Stimulated activated CD8-positive, alpha-beta memory T cell treated with anti-CD3 and anti-CD28 coated beads, Interleukin-4, amount 100 ng/mL, for 24 hours (primary cell): ENCODE measurements at regions not wholly inside any gene's neighbourhood (a gene's known extent, or its start where the extent isn't known, plus 50 kb on each side); places are given as distances from the start of the nearest gene placed in this dataset.
"Not testable (repeated sequence)": the region's sequence is repeated elsewhere in the genome, so short reads cannot be mapped to it uniquely, and the experiment has no call there.

Experiments
- DNase-seq: peaks from one replicate; pipeline ENCODE4 v3.0.0-alpha.2; 2020; ENCODE audit warnings: low read depth

DNA sequence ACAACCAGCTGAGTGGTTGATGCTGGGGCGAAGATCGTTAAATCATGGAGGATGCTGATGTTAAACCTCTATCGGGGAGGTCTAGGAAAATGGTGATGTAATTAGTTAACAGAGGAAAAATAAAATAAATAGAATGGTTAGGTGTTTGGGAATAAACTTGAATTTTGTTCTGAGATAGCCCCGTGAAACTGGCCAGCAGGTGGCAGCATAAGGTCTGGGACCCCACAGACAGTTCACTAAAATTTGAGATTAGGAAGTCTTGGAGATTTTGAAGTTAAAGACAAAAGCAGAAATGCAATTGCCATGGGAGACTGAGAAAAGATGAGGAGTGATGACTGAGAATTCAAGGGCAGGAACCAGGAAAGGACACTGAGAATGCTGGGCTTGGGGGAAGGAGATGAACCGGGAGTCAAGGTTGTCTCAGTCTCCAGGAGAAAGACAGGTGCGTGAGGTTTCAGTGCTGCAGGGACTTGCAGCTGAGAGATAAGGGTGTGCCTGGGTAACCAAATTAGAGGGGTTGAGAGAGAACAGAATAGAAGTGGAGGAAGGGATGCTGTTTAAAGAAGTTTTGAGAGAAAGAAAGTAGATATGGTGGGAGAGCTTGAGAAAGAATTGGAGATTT, 248.0 kb downstream of the ZNF92 start:
- peak; percentile 6 for DNase-seq

DNA sequence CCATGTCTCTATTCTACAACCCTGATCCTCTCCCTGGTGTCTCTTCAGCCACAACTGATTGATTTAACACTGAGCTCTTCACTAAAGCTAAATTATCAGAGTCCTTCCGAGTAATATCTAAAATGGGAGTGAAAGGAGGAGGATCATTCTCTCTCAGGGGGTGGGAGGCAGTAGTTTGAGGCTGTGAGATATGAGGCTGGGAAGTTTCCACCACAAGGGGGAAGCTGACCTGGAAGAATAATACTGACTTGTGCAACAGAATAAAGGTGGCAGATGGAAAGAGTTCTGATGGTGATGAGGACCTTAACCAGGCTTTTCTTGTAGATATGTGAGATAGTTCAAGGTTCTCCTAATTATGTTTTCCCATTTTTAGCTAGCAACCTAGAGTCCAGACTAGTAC, 241.6 kb upstream of the VKORC1L1 start:
- DNase-seq = not testable (repeated sequence)

DNA sequence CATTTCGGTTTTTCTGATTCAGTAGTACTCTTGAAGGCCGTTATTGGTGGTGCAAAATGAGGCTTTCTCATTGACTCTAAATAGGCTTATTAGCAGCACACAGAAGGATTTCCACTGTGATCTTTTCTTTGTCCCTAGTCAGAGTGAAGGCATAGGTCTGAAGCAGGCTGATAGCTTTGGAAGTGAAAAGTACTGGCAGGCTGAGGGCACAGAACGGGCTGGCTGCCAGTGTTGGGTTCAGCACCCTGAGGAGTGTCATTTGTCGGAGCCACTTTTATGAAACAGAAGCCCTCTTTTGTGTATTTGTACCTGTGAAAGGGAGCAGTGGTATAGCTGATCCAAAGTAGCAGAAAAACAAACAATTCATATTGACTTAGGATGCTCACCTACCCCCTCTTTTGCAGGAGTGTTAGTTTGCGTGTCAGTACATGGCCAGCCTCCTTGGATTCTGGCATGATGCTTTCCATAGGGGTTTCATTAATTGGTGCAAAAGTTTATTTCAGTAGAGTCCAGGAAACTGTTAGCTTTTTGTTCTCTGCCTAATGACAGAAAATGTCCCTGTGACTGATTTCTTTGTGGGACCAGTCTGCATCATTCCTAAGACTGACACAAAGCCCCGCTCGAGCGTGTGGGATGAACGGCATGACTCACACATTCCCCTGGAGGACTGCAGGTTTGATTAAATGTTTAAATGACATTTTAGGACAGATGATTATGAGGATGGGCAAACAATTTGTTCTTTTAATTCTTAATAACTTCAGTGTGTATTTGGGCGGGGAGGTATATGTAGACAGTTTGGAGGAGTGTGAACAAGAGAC, 239.1 kb upstream of the VKORC1L1 start:
- not testable (repeated sequence) for DNase-seq

DNA sequence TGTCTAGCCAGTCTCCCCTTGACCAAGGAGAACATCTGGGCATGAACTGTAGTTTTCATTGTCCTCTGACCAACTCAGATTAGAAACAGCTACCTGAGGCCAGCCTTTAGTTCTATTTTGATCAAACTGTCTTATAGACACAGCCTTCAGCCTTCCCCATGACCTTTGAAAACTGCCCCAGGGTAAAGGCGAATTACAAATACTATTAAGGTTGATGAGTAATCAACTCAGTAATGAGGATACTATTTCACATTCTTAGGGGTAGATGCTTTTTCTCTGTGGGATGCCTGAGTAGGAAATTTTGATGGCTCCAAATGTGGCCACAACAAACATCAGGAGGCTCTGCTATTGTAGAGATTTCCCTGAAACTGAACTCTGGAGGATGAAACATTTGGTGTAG, 234.0 kb upstream of the VKORC1L1 start:
- DNase-seq = not testable (repeated sequence)

DNA sequence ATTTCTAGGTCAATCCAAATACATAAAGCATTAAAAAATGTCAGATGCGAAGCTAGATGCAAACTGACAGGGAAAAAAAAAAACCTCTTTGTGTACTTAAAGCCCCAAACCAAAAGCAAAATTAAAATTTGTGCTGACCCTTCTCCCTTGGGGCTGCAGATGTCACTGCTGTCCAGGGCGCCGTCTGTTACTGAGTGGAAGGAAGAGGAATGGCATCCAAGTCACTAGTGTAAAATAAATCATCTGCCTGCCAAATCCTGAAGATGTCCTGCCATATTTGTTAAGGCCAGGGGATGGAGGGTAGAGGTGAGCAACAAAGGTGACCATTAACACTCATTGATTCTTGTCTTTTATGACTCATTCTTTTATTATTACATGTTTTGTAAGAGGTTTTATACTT, 233.2 kb upstream of the VKORC1L1 start:
- not testable (repeated sequence) for DNase-seq

DNA sequence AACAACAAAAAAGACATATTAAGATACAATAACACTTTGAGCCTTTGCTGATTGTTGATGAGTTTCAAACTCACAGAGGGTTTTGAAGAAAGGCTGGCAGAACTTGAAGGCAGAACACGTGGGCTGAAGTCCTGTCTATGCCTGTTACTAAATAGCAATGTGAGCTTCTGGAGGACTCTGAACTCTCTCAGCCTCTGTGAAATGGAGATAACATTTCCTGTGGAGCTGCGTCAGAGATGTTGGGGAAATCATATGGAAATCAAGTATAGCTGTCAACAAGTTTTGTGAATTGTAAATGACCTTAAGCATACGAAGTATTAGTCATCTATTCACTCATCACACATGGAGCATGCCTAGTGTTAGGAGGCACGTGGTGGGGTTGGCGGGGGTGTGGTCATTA, 229.4 kb upstream of the VKORC1L1 start:
- not testable (repeated sequence) for DNase-seq

DNA sequence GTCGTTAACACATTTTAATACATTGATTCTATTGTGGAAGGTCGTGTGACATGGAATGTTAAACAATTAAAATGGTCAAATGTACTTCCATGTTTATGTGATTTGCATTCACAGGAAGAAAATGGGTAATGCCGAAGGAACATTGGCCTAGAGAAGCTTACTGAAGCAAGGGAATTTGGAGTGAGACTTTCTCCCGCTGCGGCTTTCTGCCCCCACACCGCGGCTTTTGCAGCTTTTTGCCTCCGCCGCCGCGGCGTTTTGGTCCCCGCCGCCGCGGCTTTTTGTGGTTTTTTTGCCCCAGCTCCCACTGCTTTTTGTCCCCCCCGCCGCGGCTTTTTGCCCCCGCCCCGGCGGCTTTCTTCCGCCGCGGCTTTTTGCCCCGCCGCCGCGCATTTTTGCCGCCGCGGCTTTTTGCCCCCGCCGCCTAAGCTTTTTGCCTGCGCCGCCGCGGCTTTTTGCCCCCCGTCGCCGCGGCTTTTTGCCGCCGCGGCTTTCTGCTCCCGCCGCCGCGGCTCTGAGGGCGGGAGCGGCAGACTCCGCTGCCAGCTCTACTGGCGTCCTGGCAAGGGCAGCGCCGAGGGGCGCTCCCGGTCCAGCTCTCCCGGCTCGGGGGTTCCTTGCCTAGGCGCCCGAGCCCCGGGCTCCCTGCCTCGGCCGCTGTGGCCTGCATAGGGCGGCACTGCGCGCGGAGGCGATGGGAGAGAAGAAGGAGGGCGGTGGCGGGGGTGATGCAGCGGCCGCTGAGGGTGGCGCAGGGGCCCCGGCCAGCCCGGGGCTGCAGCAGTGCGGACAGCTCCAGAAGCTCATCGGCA, 225.5 kb upstream of the VKORC1L1 start:
- not testable (repeated sequence) for DNase-seq

DNA sequence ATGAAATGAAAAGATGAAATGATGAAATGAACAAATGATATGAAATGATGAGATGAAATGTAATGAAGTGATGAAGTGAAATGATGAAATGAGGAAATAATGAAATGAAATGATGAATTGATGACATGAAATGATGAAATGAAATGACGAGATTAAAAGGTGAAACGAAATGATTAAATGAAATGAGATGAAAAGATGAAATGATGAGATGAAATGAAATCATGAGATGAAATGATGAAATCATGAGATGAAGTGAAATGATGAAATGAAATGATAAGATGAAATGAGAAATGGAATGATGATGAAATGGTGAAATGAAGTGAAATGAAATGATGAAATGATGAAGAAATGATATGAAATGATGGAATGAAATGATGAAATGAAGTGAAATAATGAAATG, 221.7 kb upstream of the VKORC1L1 start:
- not testable (repeated sequence) for DNase-seq

DNA sequence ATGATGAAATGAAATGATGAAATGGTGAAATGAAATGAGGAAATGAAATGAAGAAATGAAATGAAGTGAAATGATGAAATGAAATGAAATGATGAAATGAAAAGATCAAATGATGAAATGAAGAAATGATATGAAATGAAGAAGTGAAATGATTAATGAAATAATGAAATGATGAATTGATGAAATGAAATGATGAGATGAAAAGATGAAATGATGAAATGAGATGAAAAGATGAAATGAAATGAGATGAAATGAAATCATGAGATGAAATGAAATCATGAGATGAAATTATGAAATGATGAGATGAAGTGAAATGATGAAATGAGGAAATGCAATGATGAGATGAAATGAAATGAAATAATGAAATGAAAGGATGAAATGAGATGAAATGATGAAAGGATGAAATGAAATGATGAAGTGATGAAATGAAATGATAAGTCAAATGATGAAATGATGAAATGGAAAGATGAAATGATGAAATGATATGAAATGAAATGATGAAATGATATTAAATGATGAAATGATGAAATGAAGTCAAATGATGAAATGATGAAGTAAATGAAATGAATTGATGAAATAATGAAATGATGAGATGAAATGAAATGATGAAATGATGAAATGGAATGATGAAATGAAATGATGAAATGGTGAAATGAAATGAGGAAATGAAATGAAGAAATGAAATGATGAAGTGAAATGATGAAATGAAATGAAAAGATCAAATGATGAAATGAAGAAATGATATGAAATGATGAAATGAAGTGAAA, 220.9 kb upstream of the VKORC1L1 start:
- DNase-seq = not testable (repeated sequence)

DNA sequence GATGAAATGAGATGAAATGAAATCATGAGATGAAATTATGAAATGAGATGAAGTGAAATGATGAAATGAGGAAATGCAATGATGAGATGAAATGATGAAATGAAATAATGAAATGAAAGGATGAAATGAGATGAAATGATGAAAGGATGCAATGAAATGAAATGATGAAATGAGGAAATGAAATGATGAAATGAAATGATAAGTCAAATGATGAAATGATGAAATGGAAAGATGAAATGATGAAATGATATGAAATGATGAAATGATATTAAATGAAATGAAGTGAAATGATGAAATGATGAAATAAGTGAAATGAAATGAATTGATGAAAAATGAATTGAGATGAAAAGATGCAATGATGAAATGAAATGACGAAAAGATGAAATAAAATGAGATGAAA, 220.2 kb upstream of the VKORC1L1 start:
- DNase-seq = not testable (repeated sequence)

DNA sequence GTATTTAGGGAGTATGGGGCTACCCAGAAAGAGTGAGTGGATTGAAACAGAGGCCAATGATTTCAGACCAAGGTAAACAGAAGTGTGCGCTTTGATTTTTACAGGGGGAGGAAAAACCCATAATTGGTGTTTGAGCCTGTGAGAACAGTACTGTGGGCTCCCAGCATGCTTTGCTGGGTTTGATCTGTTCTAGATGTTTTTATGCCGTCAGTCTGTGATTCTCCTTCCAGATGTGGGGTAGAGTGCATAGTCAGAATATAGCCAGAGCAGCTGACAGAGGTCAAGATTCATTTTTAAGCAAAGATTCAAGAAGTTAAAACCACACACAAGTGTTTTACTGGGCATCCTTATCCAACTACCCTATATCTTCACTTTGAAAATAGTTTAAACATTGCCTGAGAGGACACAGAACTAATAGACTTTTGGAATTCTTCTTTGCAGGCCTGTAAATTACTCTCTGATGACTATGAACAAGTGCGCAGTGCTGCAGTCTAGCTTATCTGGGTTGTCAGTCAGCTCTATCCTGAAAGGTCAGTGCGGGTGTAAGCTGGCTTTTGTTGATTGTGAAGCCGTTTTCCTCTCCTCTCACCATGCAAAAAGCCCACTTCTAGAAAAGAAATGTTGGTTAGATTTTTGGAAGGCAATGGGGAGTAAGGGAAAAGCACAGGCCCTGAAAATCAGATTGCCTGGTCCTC, 216.2 kb upstream of the VKORC1L1 start:
- DNase-seq = not testable (repeated sequence)

DNA sequence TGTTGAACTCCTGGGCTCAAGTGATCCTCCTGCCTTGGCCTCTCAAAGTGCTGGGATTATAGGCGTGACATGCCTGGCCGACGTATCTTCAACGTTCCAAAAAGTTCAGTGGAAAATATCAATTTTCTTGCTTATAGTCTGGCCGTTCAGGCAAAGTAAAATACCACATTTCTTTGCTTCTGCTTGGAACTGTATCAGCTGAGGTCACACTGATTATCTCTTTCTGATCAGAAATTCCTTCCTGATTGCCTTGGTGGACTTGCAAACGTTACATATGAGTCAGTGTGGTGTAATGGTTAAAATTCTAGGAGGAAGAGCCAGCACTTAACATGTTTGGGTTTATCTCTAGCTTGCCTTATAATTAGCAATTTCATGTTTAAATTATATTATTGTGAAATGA, 189.5 kb upstream of the VKORC1L1 start:
- not testable (repeated sequence) for DNase-seq

DNA sequence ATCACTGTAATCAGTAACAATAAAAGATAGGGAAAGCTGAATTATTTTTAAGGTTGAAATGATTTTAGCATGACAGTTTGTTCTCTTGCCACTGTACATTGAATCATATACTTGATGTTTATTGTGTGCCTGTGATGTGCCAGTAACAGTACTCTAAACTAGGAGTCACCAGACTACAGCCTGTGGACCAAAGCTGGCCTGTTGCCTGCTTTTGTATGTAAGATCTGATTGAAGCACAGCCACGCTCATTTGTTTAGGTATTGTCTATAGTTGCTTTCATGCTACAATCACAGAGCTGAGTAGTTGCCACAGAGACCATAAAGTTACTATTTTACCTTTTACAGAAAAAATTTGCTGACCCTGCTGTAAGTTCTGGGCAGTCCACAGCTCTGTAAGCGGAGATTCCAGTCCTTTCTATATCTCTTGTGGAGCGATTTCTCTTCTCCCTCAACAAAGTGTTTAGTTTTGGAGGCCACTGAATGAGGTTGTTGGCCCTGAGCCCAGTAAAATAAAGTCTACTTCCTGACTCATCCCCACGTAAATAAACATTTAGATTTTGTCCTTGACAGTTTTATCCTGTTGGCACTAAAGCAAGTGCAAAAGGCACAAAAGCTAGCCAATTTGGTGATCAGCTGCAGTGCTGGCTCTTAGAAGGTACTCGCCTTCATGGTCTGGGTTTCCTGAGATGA, 173.7 kb upstream of the VKORC1L1 start:
- not testable (repeated sequence) for DNase-seq

DNA sequence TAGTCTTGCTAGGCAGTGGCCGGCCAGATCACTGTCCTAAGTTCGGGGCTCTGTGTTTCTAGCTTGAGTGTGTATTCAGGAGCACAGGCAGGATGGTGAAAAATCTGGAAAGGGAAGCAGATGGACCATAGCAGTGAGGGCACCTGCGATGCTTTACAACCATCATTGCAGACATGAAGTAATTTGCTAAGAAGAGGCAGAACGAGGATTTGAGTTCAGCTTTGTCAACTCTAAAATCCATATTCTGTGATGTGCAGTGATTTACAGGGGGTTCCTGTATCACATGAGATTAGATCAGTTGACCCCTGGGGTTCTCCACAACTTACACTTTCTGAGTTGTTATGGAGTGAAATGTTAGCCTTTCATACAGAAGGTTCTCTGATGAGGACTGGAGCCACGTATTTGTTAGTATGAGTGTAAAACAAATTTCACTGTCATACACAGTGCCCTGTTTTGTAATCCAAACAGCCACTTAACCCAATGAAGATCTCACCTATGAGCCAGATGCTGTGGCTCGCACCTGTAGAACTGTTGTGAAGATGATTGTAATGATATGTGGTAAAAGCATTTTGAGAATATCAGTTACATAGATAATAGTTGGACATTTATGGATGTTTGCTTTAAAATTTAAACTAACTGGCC, 173.0 kb upstream of the VKORC1L1 start:
- DNase-seq = not testable (repeated sequence)

DNA sequence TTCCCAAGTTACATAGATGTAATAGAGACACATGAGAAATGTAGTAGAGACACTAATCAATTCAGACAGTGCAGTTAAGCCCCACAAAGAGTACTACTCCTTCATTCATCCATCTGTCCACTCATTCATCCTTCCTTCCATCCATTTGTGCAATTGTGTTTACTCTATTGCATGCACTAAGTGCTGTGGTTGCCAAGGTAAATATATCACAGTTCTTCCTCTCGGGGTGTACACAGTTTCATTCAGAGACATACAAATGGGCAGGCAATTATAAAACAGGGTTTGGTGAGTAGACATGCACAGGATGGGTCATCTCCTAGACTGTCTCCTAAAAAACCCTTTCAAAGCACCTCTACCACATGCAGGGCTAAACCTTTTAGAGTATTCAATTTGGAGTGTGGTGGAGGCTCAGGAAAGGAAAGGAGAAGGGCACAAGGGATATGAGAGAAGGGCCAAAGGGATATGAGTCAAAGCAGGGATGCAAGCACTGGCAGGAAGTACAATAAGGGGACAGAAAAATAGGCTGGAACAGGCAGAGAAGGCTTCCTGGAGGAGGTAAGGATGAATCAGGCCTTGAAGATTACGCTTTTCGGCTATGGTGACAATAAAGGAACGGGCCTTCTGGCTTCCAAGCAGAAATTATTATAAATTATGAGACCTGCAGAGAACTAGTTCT, 153.6 kb upstream of the VKORC1L1 start:
- not testable (repeated sequence) for DNase-seq

DNA sequence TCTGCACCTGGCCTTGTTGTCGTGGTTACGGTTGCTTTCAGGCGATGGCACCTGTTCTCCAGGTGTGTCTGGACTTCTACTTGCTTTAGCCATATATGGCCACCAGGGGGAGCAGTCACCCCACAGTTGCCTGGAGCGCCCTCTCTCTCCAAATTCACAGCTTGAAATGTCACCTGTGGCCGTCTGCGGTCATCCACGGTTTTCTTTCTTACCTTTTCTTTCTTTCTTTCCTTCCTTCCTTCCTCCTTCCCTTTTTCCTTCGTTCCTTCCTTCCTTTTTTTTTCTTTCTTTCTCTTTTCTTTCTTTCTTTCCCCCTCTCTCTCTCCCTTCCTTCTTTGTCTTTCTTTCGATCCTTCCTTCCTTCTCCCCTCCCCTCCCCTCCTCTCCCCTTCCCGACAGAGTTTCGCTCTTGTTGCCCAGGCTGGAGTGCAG, 150.5 kb upstream of the VKORC1L1 start:
- DNase-seq = peak; percentile 26

DNA sequence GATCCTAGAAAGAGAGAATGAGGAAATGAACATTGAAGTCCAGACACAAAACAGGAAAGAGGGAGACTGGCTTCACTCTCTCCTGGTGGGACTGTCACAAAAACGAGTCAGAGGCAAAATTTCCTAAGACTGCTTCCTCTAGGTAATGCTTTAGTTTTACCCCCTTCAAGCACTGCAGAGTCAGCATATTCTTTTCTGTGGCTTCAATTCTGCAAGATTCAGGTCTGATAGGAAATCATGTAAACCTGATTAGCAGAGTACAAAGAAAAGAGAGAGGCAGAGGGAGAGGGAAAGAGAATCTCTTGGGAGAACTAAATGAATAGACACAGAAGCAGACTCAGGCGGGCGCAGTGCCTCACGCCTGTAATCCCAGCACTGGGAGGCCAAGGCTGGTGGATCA, 145.7 kb upstream of the VKORC1L1 start:
- not testable (repeated sequence) for DNase-seq

DNA sequence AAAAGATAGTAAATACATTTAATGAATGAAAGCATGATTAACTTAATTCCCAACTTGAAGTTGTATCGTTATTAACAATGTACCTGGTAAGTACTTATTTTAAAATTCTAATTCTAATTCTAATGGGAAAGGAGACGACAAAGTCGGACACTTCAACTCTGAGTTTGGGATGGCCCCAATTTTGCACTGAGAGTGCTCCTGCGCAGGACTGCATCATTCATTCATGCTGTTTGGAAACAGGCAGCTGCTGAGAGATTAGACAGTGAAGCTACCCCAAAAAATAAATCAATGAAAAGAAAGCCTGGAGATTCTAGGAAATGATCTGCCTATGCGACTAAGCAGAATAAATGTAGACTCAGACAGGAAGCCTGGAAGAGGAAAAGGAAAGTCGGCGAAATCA, 141.7 kb upstream of the VKORC1L1 start:
- no peak for DNase-seq

DNA sequence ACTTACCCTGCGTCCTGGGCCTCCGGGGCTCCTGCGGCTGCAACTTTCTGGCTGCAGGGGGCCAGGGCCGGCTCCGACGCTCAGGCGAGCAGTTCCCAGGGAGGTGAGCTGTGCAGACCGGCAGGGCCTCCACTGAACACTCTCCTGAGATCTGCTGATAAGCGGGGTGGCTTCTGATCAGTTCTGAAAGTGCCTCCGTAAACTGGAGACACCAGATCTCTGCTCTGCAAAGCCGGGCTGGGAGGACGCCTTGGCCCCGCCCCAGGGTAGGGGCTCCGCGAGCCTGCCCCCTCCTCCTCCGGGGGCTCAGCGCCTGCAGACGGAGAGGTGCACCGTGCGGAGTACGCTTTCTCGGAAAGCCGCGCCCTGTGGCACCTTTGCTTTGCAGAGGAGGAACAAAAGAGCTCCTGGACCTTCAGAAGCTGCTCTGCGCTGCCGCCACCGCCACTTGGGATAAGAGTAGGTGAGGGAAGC, 141.3 kb upstream of the VKORC1L1 start:
- DNase-seq = no peak
